H1 (cell line): ENCODE measurements at regions not wholly inside any gene's neighbourhood (a gene's known extent, or its start where the extent isn't known, plus 50 kb on each side); places are given as distances from the start of the nearest gene placed in this dataset.

Source experiments
- CTCF ChIA-PET: fragments of 300-600 bp; sonication (Branson Sonifier 250); formaldehyde crosslinking; loops from one replicate; lab custom pipeline; 2021; ENCODE audit not compliant: partially characterized antibody; lab: Charles Lee
- POLR2A ChIA-PET: fragments of 300-600 bp; sonication (Branson Sonifier 250); formaldehyde crosslinking; loops from one replicate; lab custom pipeline; 2021; ENCODE audit warnings: inconsistent platforms; ENCODE audit not compliant: partially characterized antibody; lab: Charles Lee
- DNase-seq, 2 experiments: peaks; one replicate each; pipeline versions ENCODE4 v3.0.0 to v3.0.0-alpha.2; 2010 to 2022; ENCODE audit warnings: low spot score in 2 of 2, low read depth in 1 of 2, mixed read lengths in 1 of 2
- FAIRE-seq: peaks from 2 replicates; lab custom pipeline; 2011; peaks lifted over from hg19 to GRCh38; lab: Jason Lieb, UNC
- H2AFZ ChIP-seq: 2 replicates; pipeline ENCODE4 v1.8.1; 2012; ENCODE audit warnings: low read length, inconsistent platforms
- H2AK5ac ChIP-seq: 2 replicates; pipeline ENCODE4 v1.6.1; 2013; ENCODE audit warnings: low read depth, low read length
- H2BK120ac ChIP-seq: replicated peaks from 2 replicates; pipeline ENCODE3; 2013; ENCODE audit warnings: low read depth, low read length, inconsistent platforms
- H2BK12ac ChIP-seq: 2 replicates; pipeline ENCODE4 v1.6.1; 2013; ENCODE audit warnings: low read depth, low read length
- H2BK15ac ChIP-seq: 2 replicates; pipeline ENCODE4 v1.6.1; 2013; ENCODE audit warnings: low read length
- H2BK20ac ChIP-seq: 2 replicates; pipeline ENCODE4 v1.6.1; 2013; ENCODE audit warnings: low read length
- H2BK5ac ChIP-seq: 2 replicates; pipeline ENCODE4 v1.6.1; 2013; ENCODE audit warnings: low read depth, low read length
- H3K14ac ChIP-seq: 2 replicates; pipeline ENCODE4 v1.6.1; 2013; ENCODE audit warnings: inconsistent platforms; ENCODE audit not compliant: insufficient read length
- H3K18ac ChIP-seq: 2 replicates; pipeline ENCODE4 v1.6.1; 2013; ENCODE audit warnings: low read length; ENCODE audit errors: extremely low read depth
- H3K23ac ChIP-seq: 2 replicates; pipeline ENCODE4 v1.6.1; 2013; ENCODE audit warnings: inconsistent platforms; ENCODE audit not compliant: insufficient read length
- H3K23me2 ChIP-seq: 2 replicates; pipeline ENCODE4 v1.6.1; 2013; ENCODE audit warnings: low read depth, low read length
- H3K27ac ChIP-seq: 2 replicates; pipeline ENCODE4 v1.6.1; 2011; ENCODE audit warnings: low read depth, low read length, inconsistent platforms
- H3K27me3 ChIP-seq, 4 experiments: replicated peaks in 1 of 4; 1 replicate in 1 of 4; 2 replicates in 3 of 4; pipeline versions ENCODE4 v1.6.1 to v1.8.1; 2011 to 2013; ENCODE audit warnings: low read length in 3 of 4, mild to moderate bottlenecking in 3 of 4, inconsistent platforms in 2 of 4, mixed read lengths in 2 of 4, moderate library complexity in 1 of 4; ENCODE audit not compliant: control insufficient read depth in 3 of 4, insufficient read depth in 3 of 4; ENCODE audit errors: extremely low read depth in 1 of 4
- H3K36me3 ChIP-seq, 4 experiments: 2 replicates each; pipeline versions ENCODE4 v1.6.1 to v1.8.1; 2011 to 2013; ENCODE audit warnings: mild to moderate bottlenecking in 4 of 4, low read length in 3 of 4, moderate library complexity in 2 of 4, control low read depth in 1 of 4, inconsistent platforms in 1 of 4; ENCODE audit not compliant: insufficient read depth in 4 of 4, control insufficient read depth in 2 of 4
- H3K4ac ChIP-seq: replicated peaks from 2 replicates; pipeline ENCODE3; 2013; ENCODE audit warnings: low read length, low read depth, mixed read lengths, inconsistent platforms; ENCODE audit not compliant: insufficient read length
- H3K4me1 ChIP-seq, 4 experiments: replicated peaks in 1 of 4; 1 replicate in 1 of 4; 2 replicates in 3 of 4; pipeline versions ENCODE4 v1.6.1 to v1.8.1; 2011 to 2013; ENCODE audit warnings: low read length in 3 of 4, inconsistent platforms in 2 of 4, mixed read lengths in 1 of 4; ENCODE audit not compliant: insufficient read depth in 4 of 4, control insufficient read depth in 3 of 4
- H3K4me2 ChIP-seq, 2 experiments: 2 replicates each; pipeline versions ENCODE4 v1.6.1 to v1.8.1; 2011 to 2013; ENCODE audit warnings: low read depth in 2 of 2, low read length in 2 of 2, control low read depth in 1 of 2, inconsistent platforms in 1 of 2, mild to moderate bottlenecking in 1 of 2; ENCODE audit not compliant: insufficient read depth in 1 of 2
- H3K4me3 ChIP-seq, 4 experiments: fragments of 200-600, 300-600 bp in 1 of 4; sonication (generic), shearing (Covaris generic), sonication (Bioruptor Twin) in 1 of 4; 2 replicates each; pipeline versions ENCODE4 v1.5.1 to v1.8.1; 2011 to 2016; ENCODE audit warnings: low read length in 4 of 4, low read depth in 3 of 4, control low read depth in 2 of 4, inconsistent platforms in 2 of 4, mild to moderate bottlenecking in 2 of 4, mixed read lengths in 1 of 4, moderate library complexity in 1 of 4; ENCODE audit not compliant: insufficient read depth in 2 of 4; ENCODE audit errors: extremely low read depth in 1 of 4
- H3K56ac ChIP-seq: replicated peaks from 2 replicates; pipeline ENCODE3; 2013; ENCODE audit warnings: low read depth, mild to moderate bottlenecking, mixed read lengths, low read length, inconsistent platforms; ENCODE audit not compliant: insufficient read length
- H3K79me1 ChIP-seq: 2 replicates; pipeline ENCODE4 v1.6.1; 2013; ENCODE audit warnings: low read depth, low read length, control low read depth
- H3K79me2 ChIP-seq, 2 experiments: 2 replicates each; pipeline versions ENCODE4 v1.6.1 to v1.8.1; 2012 to 2013; ENCODE audit warnings: low read length in 2 of 2, mild to moderate bottlenecking in 2 of 2, inconsistent platforms in 1 of 2; ENCODE audit not compliant: insufficient read depth in 2 of 2, control insufficient read depth in 1 of 2
- H3K9ac ChIP-seq, 4 experiments: replicated peaks in 1 of 4; 1 replicate in 1 of 4; 2 replicates in 3 of 4; pipeline versions ENCODE4 v1.6.1 to v1.8.1; 2011 to 2013; ENCODE audit warnings: low read depth in 3 of 4, low read length in 3 of 4, control low read depth in 2 of 4, mild to moderate bottlenecking in 2 of 4, moderate library complexity in 2 of 4, inconsistent platforms in 1 of 4; ENCODE audit errors: extremely low read depth in 1 of 4
- H3K9me3 ChIP-seq, 2 experiments: 2 replicates each; pipeline versions ENCODE4 v1.6.1 to v1.8.1; 2012 to 2013; ENCODE audit warnings: mild to moderate bottlenecking in 2 of 2, moderate library complexity in 2 of 2, control low read depth in 1 of 2, inconsistent platforms in 1 of 2, low read depth in 1 of 2, low read length in 1 of 2, mixed read lengths in 1 of 2; ENCODE audit not compliant: insufficient read depth in 2 of 2
- H4K20me1 ChIP-seq, 2 experiments: replicated peaks in 1 of 2; 2 replicates each; pipeline versions ENCODE3 to v1.8.1; 2011 to 2013; ENCODE audit warnings: inconsistent platforms in 2 of 2, low read length in 2 of 2, mild to moderate bottlenecking in 1 of 2; ENCODE audit not compliant: insufficient read depth in 2 of 2, control insufficient read depth in 1 of 2
- H4K5ac ChIP-seq: 2 replicates; pipeline ENCODE4 v1.6.1; 2013; ENCODE audit warnings: low read length, low read depth, mixed read lengths, inconsistent platforms; ENCODE audit not compliant: insufficient read length
- H4K8ac ChIP-seq: 2 replicates; pipeline ENCODE4 v1.8.0; 2013; ENCODE audit warnings: mild to moderate bottlenecking, moderate library complexity, low read length, inconsistent platforms; ENCODE audit not compliant: insufficient read depth; ENCODE audit errors: extremely low read depth
- H4K91ac ChIP-seq: replicated peaks from 2 replicates; pipeline ENCODE3; 2013; ENCODE audit warnings: low read length, mixed read lengths, inconsistent platforms; ENCODE audit not compliant: insufficient read length
- CEBPB ChIP-seq: IDR thresholded peaks from 2 replicates; pipeline ENCODE4 v1.6.1; 2012; ENCODE audit warnings: low read depth, low read length
- CHD2 ChIP-seq: IDR thresholded peaks from 2 replicates; pipeline ENCODE4 v1.6.1; 2012; ENCODE audit warnings: low read length, improper control_type of control experiment
- CTCF ChIP-seq, 3 experiments: IDR thresholded peaks; 1 replicate in 2 of 3; 2 replicates in 1 of 3; pipeline versions ENCODE4 v1.5.1 to v1.6.1; 2011; ENCODE audit warnings: low read length in 3 of 3, mild to moderate bottlenecking in 3 of 3, inconsistent platforms in 2 of 3, low read depth in 1 of 3, moderate library complexity in 1 of 3; ENCODE audit not compliant: insufficient read depth in 1 of 3; ENCODE audit errors: control extremely low read depth in 1 of 3
- GABPA ChIP-seq: IDR thresholded peaks from 2 replicates; pipeline ENCODE4 v1.6.1; 2011; ENCODE audit warnings: mild to moderate bottlenecking, low read length, moderate library complexity, borderline replicate concordance; ENCODE audit not compliant: insufficient read depth
- KDM4A ChIP-seq: IDR thresholded peaks from one replicate; pipeline ENCODE4 v1.7.1; 2012; ENCODE audit warnings: low read depth, mild to moderate bottlenecking, moderate library complexity, low read length, inconsistent platforms; ENCODE audit not compliant: severe bottlenecking
- NRF1 ChIP-seq: IDR thresholded peaks from 2 replicates; pipeline ENCODE4 v1.6.1; 2011; ENCODE audit warnings: mild to moderate bottlenecking, low read depth, low read length, improper control_type of control experiment
- RXRA ChIP-seq: IDR thresholded peaks from 2 replicates; pipeline ENCODE4 v1.6.1; 2011; ENCODE audit warnings: low read depth, mild to moderate bottlenecking, low read length, moderate library complexity; ENCODE audit not compliant: insufficient read depth
- SIRT6 ChIP-seq: IDR thresholded peaks from one replicate; pipeline ENCODE4 v1.7.1; 2012; ENCODE audit warnings: low read length, inconsistent platforms
- SP2 ChIP-seq: IDR thresholded peaks from 2 replicates; pipeline ENCODE4 v1.6.1; 2012; ENCODE audit warnings: mild to moderate bottlenecking, low read length, inconsistent platforms
- WGBS, 2 experiments: shearing (Covaris generic) in 1 of 2; methylation state at CpG; one replicate each; pipeline versions ENCODE4 v1.1.6 to v1.1.7; 2013 to 2015; ENCODE audit warnings: low lambda C conversion rate in 2 of 2, mixed read lengths in 2 of 2, inconsistent platforms in 1 of 2, low coverage in 1 of 2, missing lambda C conversion rate in 1 of 2; ENCODE audit not compliant: insufficient replicate concordance in 2 of 2, insufficient coverage in 1 of 2, insufficient read length in 1 of 2; ENCODE audit errors: extremely low coverage in 1 of 2, missing lambda C conversion rate in 1 of 2; 5-methylcytosine and 5-hydroxymethylcytosine counted together
- TF ChIP-seq, protein P1 (sequence below): IDR thresholded peaks from 2 replicates; pipeline ENCODE4 v1.6.1; 2012; ENCODE audit warnings: inconsistent platforms

GRCh38 chr1:208362011-208362410 is 117.8 kb upstream of the PLXNA2 start:
- no peaks in the 10 kb centered on the region for H3K36me3 ChIP-seq
- H2BK120ac ChIP-seq = no peak overlapping the region
- no peak overlapping the region for H4K5ac ChIP-seq
- H3K27ac ChIP-seq = no peak overlapping the region
- no peak overlapping the region for H2AK5ac ChIP-seq
- H3K56ac ChIP-seq = no peak overlapping the region
- no peak overlapping the region for H3K23ac ChIP-seq
- H2BK5ac ChIP-seq = no peak overlapping the region
- no peaks in the 10 kb centered on the region for H3K79me1 ChIP-seq
- no peak overlapping the region for H2BK20ac ChIP-seq
- H3K4me2 ChIP-seq = no peak overlapping the region
- WGBS, 2 experiments = 86% methylated on average over 2 of the region's 2 CpGs; no CpG with 5 or more reads in 1 of the 2 experiments
- H3K23me2 ChIP-seq = no peaks in the 10 kb centered on the region
- H3K27me3 ChIP-seq = no peaks in the 10 kb centered on the region
- H3K4me1 ChIP-seq = no peaks in the 10 kb centered on the region
- no peak for DNase-seq
- H3K4me3 ChIP-seq = no peak overlapping the region
- no peaks in the 10 kb centered on the region for H3K79me2 ChIP-seq
- H4K91ac ChIP-seq = no peak overlapping the region
- no peak overlapping the region for H2AFZ ChIP-seq
- no peaks in the 10 kb centered on the region for H4K20me1 ChIP-seq
- no peak overlapping the region for H3K14ac ChIP-seq
- TF ChIP-seq CTCF (IDR thresholded peaks at IDR 0.05; ENCODE audit: control extremely low read depth in 1 of 3, insufficient read depth in 1 of 3, low read depth in 1 of 3, low read length in 3 of 3) (no peak), KDM4A (no peak), SIRT6 (no peak), CEBPB (no peak), RXRA (no peak), SP2 (no peak), NRF1 (no peak), GABPA (no peak), CHD2 (no peak)
- TF ChIP-seq, protein P1, sequence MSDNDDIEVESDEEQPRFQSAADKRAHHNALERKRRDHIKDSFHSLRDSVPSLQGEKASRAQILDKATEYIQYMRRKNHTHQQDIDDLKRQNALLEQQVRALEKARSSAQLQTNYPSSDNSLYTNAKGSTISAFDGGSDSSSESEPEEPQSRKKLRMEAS = no peak
- FAIRE-seq = no peak
- no peak overlapping the region for H3K4ac ChIP-seq
- no peaks in the 10 kb centered on the region for H3K9me3 ChIP-seq
- no peak overlapping the region for H3K9ac ChIP-seq
- H4K8ac ChIP-seq = no peak overlapping the region
- no peak overlapping the region for H3K18ac ChIP-seq
- no peak overlapping the region for H2BK15ac ChIP-seq
- ChIA-PET POLR2A (no interaction called here), CTCF (interaction anchor here (1.0 kb wide), 1 partner anchor 11 kb away, joined by 4 read pairs; no protein-coding TSS in a partner anchor)
- no peak overlapping the region for H2BK12ac ChIP-seq
